HEK293 (cell line): ENCODE measurements at regions not wholly inside any gene's neighbourhood (a gene's known extent, or its start where the extent isn't known, plus 50 kb on each side); places are given as distances from the start of the nearest gene placed in this dataset.

ENCODE experiments used
- CTCF ChIA-PET: fragments of 350-600 bp; formaldehyde crosslinking; extraction: SDS; loops from one replicate; lab custom pipeline; 2021; ENCODE audit warnings: antibody characterized with exemption; lab: Yijun Ruan, JAX
- POLR2A ChIA-PET: fragments of 300-600 bp; formaldehyde crosslinking; extraction: SDS; loops from one replicate; lab custom pipeline; 2020; ENCODE audit warnings: antibody characterized with exemption, inconsistent platforms; lab: Yijun Ruan, JAX
- H3K27ac ChIP-seq: fragments of 200-500 bp; sonication (Bioruptor generic); 2 replicates; pipeline ENCODE4 v1.5.1; 2014; ENCODE audit warnings: low read depth, low read length, control low read depth, inconsistent platforms; ENCODE audit errors: extremely low read depth
- H3K36me3 ChIP-seq, 2 experiments: fragments of 200-500 bp in 1 of 2; sonication (Bioruptor generic) in 1 of 2; 1 replicate in 1 of 2; 2 replicates in 1 of 2; pipeline ENCODE4 v1.5.1; 2014 to 2017; ENCODE audit warnings: inconsistent platforms in 2 of 2, low read length in 2 of 2; ENCODE audit not compliant: control insufficient read depth in 2 of 2, insufficient read depth in 1 of 2
- H3K4me1 ChIP-seq: fragments of 200-500 bp; sonication (Bioruptor generic); 2 replicates; pipeline ENCODE4 v1.5.1; 2014; ENCODE audit warnings: mild to moderate bottlenecking, low read length, inconsistent platforms; ENCODE audit not compliant: control insufficient read depth, insufficient read depth
- H3K4me3 ChIP-seq: 2 replicates; pipeline ENCODE4 v1.5.1; 2011; ENCODE audit warnings: low read depth, mild to moderate bottlenecking, control low read depth, low read length, moderate library complexity
- H3K9me3 ChIP-seq: fragments of 200-500 bp; sonication (Bioruptor generic); 2 replicates; pipeline ENCODE4 v1.5.1; 2014; ENCODE audit warnings: low read depth, low read length, inconsistent platforms; ENCODE audit not compliant: control insufficient read depth, insufficient read depth
- HOXD13 ChIP-seq: sonication (generic); formaldehyde crosslinking; IDR thresholded peaks from 2 replicates; pipeline ENCODE4 v1.8.0; 2022; ENCODE audit warnings: missing genetic modification reagents, borderline replicate concordance
- KLF1 ChIP-seq: fragments of 450-650 bp; formaldehyde crosslinking; IDR thresholded peaks from 2 replicates; pipeline ENCODE4 v1.5.1; 2016; ENCODE audit warnings: missing biosample characterization, missing genetic modification characterization
- SALL2 ChIP-seq: fragments of 450-650 bp; formaldehyde crosslinking; IDR thresholded peaks from 2 replicates; pipeline ENCODE4 v1.5.0; 2017; ENCODE audit warnings: missing biosample characterization, mild to moderate bottlenecking, missing genetic modification characterization, borderline replicate concordance
- SP2 ChIP-seq: fragments of 450-650 bp; formaldehyde crosslinking; IDR thresholded peaks from 2 replicates; pipeline ENCODE4 v1.5.1; 2016; ENCODE audit warnings: missing biosample characterization, missing genetic modification characterization
- ZBTB1 ChIP-seq: fragments of 450-650 bp; formaldehyde crosslinking; IDR thresholded peaks from 2 replicates; pipeline ENCODE4 v1.5.1; 2016; ENCODE audit warnings: missing biosample characterization, missing genetic modification characterization
- ZBTB20 ChIP-seq: fragments of 450-650 bp; formaldehyde crosslinking; IDR thresholded peaks from 2 replicates; pipeline ENCODE4 v1.5.1; 2016; ENCODE audit warnings: missing biosample characterization, missing genetic modification characterization
- ZFHX2 ChIP-seq: fragments of 450-650 bp; formaldehyde crosslinking; conservative IDR thresholded peaks from 2 replicates; pipeline ENCODE4 v1.5.1; 2016; ENCODE audit warnings: missing biosample characterization, missing genetic modification characterization
- ZFP3 ChIP-seq: fragments of 450-650 bp; formaldehyde crosslinking; IDR thresholded peaks from 2 replicates; pipeline ENCODE4 v1.5.1; 2016; ENCODE audit warnings: low read depth, missing biosample characterization, missing genetic modification characterization
- ZIC2 ChIP-seq: fragments of 450-650 bp; formaldehyde crosslinking; IDR thresholded peaks from 2 replicates; pipeline ENCODE4 v1.5.1; 2016; ENCODE audit warnings: missing biosample characterization, missing genetic modification characterization
- ZNF138 ChIP-seq: fragments of 450-650 bp; formaldehyde crosslinking; IDR thresholded peaks from 2 replicates; pipeline ENCODE4 v1.5.1; 2016; ENCODE audit warnings: missing biosample characterization, missing genetic modification characterization, borderline replicate concordance
- ZNF155 ChIP-seq: fragments of 450-650 bp; formaldehyde crosslinking; IDR thresholded peaks from 2 replicates; pipeline ENCODE4 v1.5.1; 2016; ENCODE audit warnings: missing biosample characterization, missing genetic modification characterization
- ZNF184 ChIP-seq: fragments of 450-650 bp; IDR thresholded peaks from 2 replicates; pipeline ENCODE4 v1.5.1; 2018; ENCODE audit warnings: missing biosample characterization, mild to moderate bottlenecking, missing genetic modification characterization
- ZNF211 ChIP-seq: fragments of 450-650 bp; formaldehyde crosslinking; IDR thresholded peaks from 2 replicates; pipeline ENCODE4 v1.5.1; 2016; ENCODE audit warnings: low read depth, missing biosample characterization, missing genetic modification characterization
- ZNF513 ChIP-seq: fragments of 450-650 bp; IDR thresholded peaks from 2 replicates; pipeline ENCODE4 v1.5.1; 2018; ENCODE audit warnings: missing biosample characterization, missing genetic modification characterization
- ZNF521 ChIP-seq: fragments of 450-650 bp; formaldehyde crosslinking; IDR thresholded peaks from 2 replicates; pipeline ENCODE4 v1.5.1; 2017; ENCODE audit warnings: missing biosample characterization, mild to moderate bottlenecking, missing genetic modification characterization
- ZNF596 ChIP-seq: fragments of 450-650 bp; IDR thresholded peaks from 2 replicates; pipeline ENCODE4 v1.5.0; 2018; ENCODE audit warnings: missing biosample characterization, mild to moderate bottlenecking, missing genetic modification characterization, moderate library complexity
- ZNF626 ChIP-seq: fragments of 450-650 bp; sonication (Bioruptor Pico); formaldehyde crosslinking; IDR thresholded peaks from 2 replicates; pipeline ENCODE4 v1.5.1; 2018; ENCODE audit warnings: missing biosample characterization, missing genetic modification characterization, inconsistent platforms
- ZNF654 ChIP-seq: fragments of 450-650 bp; formaldehyde crosslinking; IDR thresholded peaks from 2 replicates; pipeline ENCODE4 v1.5.1; 2016; ENCODE audit warnings: low read depth, missing biosample characterization, missing genetic modification characterization
- ZNF658 ChIP-seq: fragments of 450-650 bp; formaldehyde crosslinking; IDR thresholded peaks from 2 replicates; pipeline ENCODE4; 2016; ENCODE audit warnings: missing biosample characterization, missing genetic modification characterization
- TF ChIP-seq, protein P1 (sequence below): fragments of 450-650 bp; formaldehyde crosslinking; IDR thresholded peaks from 2 replicates; pipeline ENCODE4 v1.5.1; 2017; ENCODE audit warnings: missing biosample characterization, mild to moderate bottlenecking, missing genetic modification characterization, moderate library complexity
- TF ChIP-seq, protein P2 (sequence below): fragments of 450-650 bp; formaldehyde crosslinking; IDR thresholded peaks from 2 replicates; pipeline ENCODE4 v1.5.1; 2017; ENCODE audit warnings: missing biosample characterization, missing genetic modification characterization

DNA sequence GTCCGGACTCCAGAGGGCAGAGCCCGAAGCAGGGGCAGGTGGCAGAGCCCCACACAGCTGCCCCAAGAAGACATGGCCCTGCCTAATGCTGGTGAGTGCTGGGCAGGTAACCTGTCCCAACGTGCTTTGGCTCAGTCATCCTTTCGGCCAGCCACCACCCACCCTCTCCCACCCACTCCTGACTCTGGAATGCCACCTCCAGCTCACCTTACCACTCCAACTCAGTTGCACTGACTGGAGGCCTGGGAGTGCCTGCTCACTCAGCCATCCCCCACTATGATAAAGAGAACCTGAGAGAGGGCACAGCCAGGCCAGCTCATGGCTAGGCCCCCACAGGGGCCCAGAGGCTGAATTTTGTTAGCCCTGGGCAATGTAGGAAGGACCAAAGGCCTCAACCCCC lies 53.8 kb upstream of the MPEG1 start:
- TF ChIP-seq, protein P1, sequence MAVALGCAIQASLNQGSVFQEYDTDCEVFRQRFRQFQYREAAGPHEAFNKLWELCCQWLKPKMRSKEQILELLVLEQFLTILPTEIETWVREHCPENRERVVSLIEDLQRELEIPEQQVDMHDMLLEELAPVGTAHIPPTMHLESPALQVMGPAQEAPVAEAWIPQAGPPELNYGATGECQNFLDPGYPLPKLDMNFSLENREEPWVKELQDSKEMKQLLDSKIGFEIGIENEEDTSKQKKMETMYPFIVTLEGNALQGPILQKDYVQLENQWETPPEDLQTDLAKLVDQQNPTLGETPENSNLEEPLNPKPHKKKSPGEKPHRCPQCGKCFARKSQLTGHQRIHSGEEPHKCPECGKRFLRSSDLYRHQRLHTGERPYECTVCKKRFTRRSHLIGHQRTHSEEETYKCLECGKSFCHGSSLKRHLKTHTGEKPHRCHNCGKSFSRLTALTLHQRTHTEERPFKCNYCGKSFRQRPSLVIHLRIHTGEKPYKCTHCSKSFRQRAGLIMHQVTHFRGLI = no peak
- TF ChIP-seq, all 188 proteins: peak for 0
- Histone ChIP-seq H3K4me3 (no peak overlapping the region), H3K9me3 (no peaks in the 10 kb centered on the region), H3K4me1 (no peaks in the 10 kb centered on the region), H3K36me3 (no peaks in the 10 kb centered on the region), H3K27ac (no peak overlapping the region)
- POLR2A ChIA-PET = no interaction called here
- CTCF ChIA-PET = no interaction called here

- POLR2A ChIA-PET = no interaction called here
- no peak overlapping the region for H3K4me3 ChIP-seq
- CTCF ChIA-PET = interaction anchor here (0.7 kb wide), 1 partner anchor 44 kb away, joined by 3 read pairs; no protein-coding TSS in a partner anchor
- no peaks in the 10 kb centered on the region for H3K4me1 ChIP-seq
- H3K27ac ChIP-seq = no peak overlapping the region
- TF ChIP-seq, protein P2, sequence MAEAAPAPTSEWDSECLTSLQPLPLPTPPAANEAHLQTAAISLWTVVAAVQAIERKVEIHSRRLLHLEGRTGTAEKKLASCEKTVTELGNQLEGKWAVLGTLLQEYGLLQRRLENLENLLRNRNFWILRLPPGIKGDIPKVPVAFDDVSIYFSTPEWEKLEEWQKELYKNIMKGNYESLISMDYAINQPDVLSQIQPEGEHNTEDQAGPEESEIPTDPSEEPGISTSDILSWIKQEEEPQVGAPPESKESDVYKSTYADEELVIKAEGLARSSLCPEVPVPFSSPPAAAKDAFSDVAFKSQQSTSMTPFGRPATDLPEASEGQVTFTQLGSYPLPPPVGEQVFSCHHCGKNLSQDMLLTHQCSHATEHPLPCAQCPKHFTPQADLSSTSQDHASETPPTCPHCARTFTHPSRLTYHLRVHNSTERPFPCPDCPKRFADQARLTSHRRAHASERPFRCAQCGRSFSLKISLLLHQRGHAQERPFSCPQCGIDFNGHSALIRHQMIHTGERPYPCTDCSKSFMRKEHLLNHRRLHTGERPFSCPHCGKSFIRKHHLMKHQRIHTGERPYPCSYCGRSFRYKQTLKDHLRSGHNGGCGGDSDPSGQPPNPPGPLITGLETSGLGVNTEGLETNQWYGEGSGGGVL (tag by site-specific recombination) = no peak
- TF ChIP-seq ZBTB1 (tag by site-specific recombination) = no peak
- no peak for TF ChIP-seq HOXD13
- no peak for TF ChIP-seq ZBTB20 (tag by site-specific recombination)
- TF ChIP-seq ZFHX2 = no peak
- no peak for TF ChIP-seq ZNF521
- TF ChIP-seq ZNF184 (tag by site-specific recombination) = no peak
- TF ChIP-seq ZIC2 = no peak
- no peak for TF ChIP-seq ZFP3 (tag by site-specific recombination)
- no peak for TF ChIP-seq ZNF138 (tag by site-specific recombination)
- no peak for TF ChIP-seq ZNF513 (tag by site-specific recombination)
- no peak for TF ChIP-seq SALL2 (tag by site-specific recombination)
- TF ChIP-seq ZNF626 (tag by site-specific recombination) = no peak
- no peak for TF ChIP-seq ZNF658 (tag by site-specific recombination)
- no peak for TF ChIP-seq ZNF654
- no peak for TF ChIP-seq SP2
- no peak for TF ChIP-seq ZNF155 (tag by site-specific recombination)
- no peak for TF ChIP-seq ZNF596 (tag by site-specific recombination)
- TF ChIP-seq KLF1 = no peak
- no peak for TF ChIP-seq ZNF211 (tag by site-specific recombination)
- no peaks in the 10 kb centered on the region for H3K9me3 ChIP-seq
- H3K36me3 ChIP-seq = no peaks in the 10 kb centered on the region
Measured at GRCh38 chr11:59265735-59266134, 53.0 kb upstream of the MPEG1 start.
